NT2/D1 (cell line): ENCODE measurements at regions not wholly inside any gene's neighbourhood (a gene's known extent, or its start where the extent isn't known, plus 50 kb on each side); places are given as distances from the start of the nearest gene placed in this dataset.

ENCODE experiments used
- DNase-seq: peaks from one replicate; pipeline ENCODE4 v3.0.0-alpha.2; 2011; ENCODE audit warnings: low read depth, low spot score
- H3K27me3 ChIP-seq: 2 replicates; pipeline ENCODE4 v1.6.0; 2011; ENCODE audit warnings: mild to moderate bottlenecking; ENCODE audit not compliant: insufficient read length, insufficient read depth
- H3K36me3 ChIP-seq: 2 replicates; pipeline ENCODE4 v1.6.1; 2011; ENCODE audit warnings: mild to moderate bottlenecking, low read length, mixed read lengths; ENCODE audit not compliant: insufficient read depth, insufficient read length
- H3K4me1 ChIP-seq: 2 replicates; pipeline ENCODE4 v1.5.1; 2011; ENCODE audit not compliant: insufficient read depth, insufficient read length
- H3K4me3 ChIP-seq: 2 replicates; pipeline ENCODE4 v1.5.1; 2011; ENCODE audit warnings: low read depth; ENCODE audit not compliant: insufficient read length
- H3K9ac ChIP-seq: 2 replicates; pipeline ENCODE4 v1.6.0; 2011; ENCODE audit warnings: low read depth; ENCODE audit not compliant: insufficient read length
- H3K9me3 ChIP-seq: 2 replicates; pipeline ENCODE4 v1.5.1; 2011; ENCODE audit warnings: mild to moderate bottlenecking, low read length; ENCODE audit not compliant: insufficient read depth
- SUZ12 ChIP-seq: IDR thresholded peaks from 2 replicates; pipeline ENCODE4 v1.6.1; 2011; ENCODE audit not compliant: insufficient read length, insufficient read depth; ENCODE audit errors: extremely low read depth
- YY1 ChIP-seq: IDR thresholded peaks from 2 replicates; pipeline ENCODE4 v1.6.1; 2011; ENCODE audit not compliant: insufficient read length, insufficient read depth
- ZNF274 ChIP-seq: IDR thresholded peaks from 2 replicates; pipeline ENCODE4 v1.6.1; 2011; ENCODE audit warnings: mild to moderate bottlenecking, low read depth, low read length

DNA sequence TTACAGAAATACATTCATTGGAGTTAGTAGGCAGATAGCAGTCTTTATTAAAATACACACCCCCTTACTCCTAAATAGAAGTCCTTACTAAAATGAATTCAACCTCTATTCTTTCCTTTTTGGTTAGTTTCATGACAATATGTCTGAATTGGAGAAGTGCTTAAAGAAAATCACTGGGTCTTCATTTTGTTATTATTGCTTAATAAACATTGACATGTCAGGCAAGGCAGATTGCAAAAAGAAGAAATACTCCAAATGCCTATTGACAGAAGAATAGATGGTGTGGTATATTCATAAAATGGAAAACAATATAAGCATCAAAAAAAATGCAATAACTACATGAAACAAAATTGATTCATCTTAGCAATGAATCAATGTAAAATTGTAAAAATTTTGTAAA, 135.5 kb downstream of the TMEM26 start:
- H3K27me3 ChIP-seq, result no peaks in the 10 kb centered on the region
- H3K4me1 ChIP-seq, result no peaks in the 10 kb centered on the region
- H3K4me3 ChIP-seq, result no peak overlapping the region
- TF ChIP-seq SUZ12 (no peak), YY1 (no peak)
- H3K36me3 ChIP-seq, result no peaks in the 10 kb centered on the region
- H3K9me3 ChIP-seq, result no peaks in the 10 kb centered on the region
- H3K9ac ChIP-seq, result no peak overlapping the region
- DNase-seq, result no peak

DNA sequence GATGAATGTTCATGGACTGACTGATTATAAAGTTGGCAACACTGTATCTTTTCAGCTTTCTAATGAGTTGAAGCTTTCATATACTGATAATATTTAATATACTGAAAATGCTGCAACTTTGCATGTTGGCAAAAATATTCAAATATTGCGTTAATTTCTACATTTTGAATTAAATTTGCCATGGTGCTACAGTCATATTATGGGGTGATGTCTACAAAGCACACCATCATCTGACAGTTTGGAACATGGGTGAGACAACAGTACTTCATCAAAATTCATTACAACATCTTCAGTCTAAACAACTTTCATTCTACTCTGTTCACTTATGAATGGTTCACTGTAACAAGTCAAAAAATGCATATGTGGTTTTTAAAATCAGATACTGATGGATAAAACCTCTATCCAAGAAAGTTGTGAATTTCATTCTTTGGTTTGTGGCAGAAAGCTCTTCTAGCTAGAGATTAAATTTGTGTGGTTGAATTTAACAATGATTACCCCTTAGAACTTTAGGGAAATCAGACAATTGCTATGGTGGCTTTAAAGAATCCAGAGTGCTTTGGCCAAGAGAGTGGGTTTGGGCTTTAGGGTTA, 136.4 kb downstream of the TMEM26 start:
- no peak overlapping the region for H3K4me3 ChIP-seq
- TF ChIP-seq ZNF274 (no peak), SUZ12 (no peak), YY1 (no peak)
- no peak for DNase-seq
- H3K27me3 ChIP-seq, result no peaks in the 10 kb centered on the region
- no peaks in the 10 kb centered on the region for H3K9me3 ChIP-seq
- no peaks in the 10 kb centered on the region for H3K4me1 ChIP-seq
- no peaks in the 10 kb centered on the region for H3K36me3 ChIP-seq
- H3K9ac ChIP-seq, result no peak overlapping the region

DNA sequence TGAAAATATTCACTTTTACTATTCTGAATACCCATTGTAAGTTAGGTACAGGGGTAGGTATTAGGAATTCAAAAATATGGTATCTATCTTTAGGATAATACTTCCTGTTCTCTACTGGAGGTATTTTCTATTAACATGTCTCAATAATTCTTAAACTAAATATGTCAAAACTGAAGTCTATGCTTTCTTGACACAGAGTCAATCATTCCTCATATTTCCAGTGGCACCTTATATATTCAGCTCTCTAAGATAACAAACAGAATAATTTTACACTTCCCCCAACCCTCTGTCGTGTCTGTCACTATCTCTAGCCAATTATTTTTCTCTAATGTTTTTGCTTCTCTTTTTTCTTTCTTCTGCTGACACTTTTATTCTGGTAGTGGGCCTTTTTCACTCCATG, 138.9 kb downstream of the TMEM26 start:
- no peaks in the 10 kb centered on the region for H3K27me3 ChIP-seq
- no peaks in the 10 kb centered on the region for H3K36me3 ChIP-seq
- no peak for TF ChIP-seq SUZ12
- no peak for TF ChIP-seq ZNF274
- no peak for TF ChIP-seq YY1
- no peak for DNase-seq
- H3K4me1 ChIP-seq, result no peaks in the 10 kb centered on the region
- H3K9ac ChIP-seq, result no peak overlapping the region
- no peaks in the 10 kb centered on the region for H3K9me3 ChIP-seq
- no peak overlapping the region for H3K4me3 ChIP-seq

DNA sequence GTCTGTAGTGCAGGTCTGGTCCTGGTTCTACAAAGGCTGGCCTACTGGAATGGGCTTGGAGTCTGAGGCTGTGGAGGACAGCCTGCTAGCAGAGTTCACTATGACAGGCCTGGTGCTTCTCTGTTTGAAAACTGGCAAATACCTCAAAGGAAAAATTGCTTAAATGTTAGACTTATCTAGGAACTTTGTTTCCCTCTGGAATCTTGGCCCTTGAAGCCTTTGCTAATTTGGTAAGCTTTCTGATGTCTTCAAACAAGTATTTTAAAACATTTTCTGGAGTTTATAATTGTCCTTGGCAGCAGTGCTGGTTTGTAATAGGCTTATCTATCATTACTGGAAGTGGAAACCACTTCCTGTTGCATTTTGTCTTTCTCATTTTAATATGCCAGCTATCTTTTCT, 139.7 kb downstream of the TMEM26 start:
- DNase-seq, result no peak
- Histone ChIP-seq H3K4me3 (no peak overlapping the region), H3K36me3 (no peaks in the 10 kb centered on the region), H3K27me3 (no peaks in the 10 kb centered on the region), H3K9me3 (no peaks in the 10 kb centered on the region), H3K9ac (no peak overlapping the region), H3K4me1 (no peaks in the 10 kb centered on the region)
- TF ChIP-seq YY1 (no peak), ZNF274 (no peak), SUZ12 (no peak)

GRCh38 chr10:61304746-61305145, 148.4 kb downstream of the TMEM26 start:
- no peaks in the 10 kb centered on the region for H3K4me1 ChIP-seq
- H3K9ac ChIP-seq, result no peak overlapping the region
- no peak for DNase-seq
- H3K27me3 ChIP-seq, result no peaks in the 10 kb centered on the region
- H3K36me3 ChIP-seq, result no peaks in the 10 kb centered on the region
- TF ChIP-seq YY1 (no peak), SUZ12 (no peak), ZNF274 (no peak)
- H3K4me3 ChIP-seq, result no peak overlapping the region
- H3K9me3 ChIP-seq, result no peaks in the 10 kb centered on the region

- peaks cover 11% of the 10 kb centered on the region; the same call in 1 of the 2 replicates for H3K9me3 ChIP-seq
- no peak overlapping the region for H3K4me3 ChIP-seq
- H3K4me1 ChIP-seq, result no peaks in the 10 kb centered on the region
- H3K27me3 ChIP-seq, result no peaks in the 10 kb centered on the region
- no peak overlapping the region for H3K9ac ChIP-seq
- TF ChIP-seq ZNF274, result no peak
- no peak for TF ChIP-seq SUZ12
- TF ChIP-seq YY1, result no peak
- no peak for DNase-seq
- no peaks in the 10 kb centered on the region for H3K36me3 ChIP-seq
These were observed 151.1 kb downstream of the TMEM26 start for GRCh38 chr10:61302124-61302523.

DNA sequence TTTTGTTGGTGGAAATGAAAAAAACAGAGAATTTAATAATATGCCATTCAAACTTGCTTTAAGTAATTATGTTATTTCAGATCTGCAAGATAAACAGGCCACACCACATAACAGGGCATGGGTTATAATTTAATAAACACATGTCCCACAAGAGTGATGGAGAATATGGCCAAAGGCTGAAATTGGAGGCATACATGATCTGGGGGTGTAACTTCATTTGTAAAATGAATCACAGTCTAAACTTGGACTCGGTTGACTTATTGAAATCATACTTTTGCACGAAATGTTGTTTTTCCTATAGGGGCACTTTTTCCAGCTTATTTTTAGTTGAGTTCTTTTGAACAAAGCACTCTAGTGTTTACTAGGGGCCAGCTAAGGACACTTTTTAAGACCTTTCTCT, 151.6 kb downstream of the TMEM26 start:
- Histone ChIP-seq H3K4me1 (no peaks in the 10 kb centered on the region), H3K9me3 (peaks cover 11% of the 10 kb centered on the region; the same call in 1 of the 2 replicates), H3K9ac (no peak overlapping the region), H3K36me3 (no peaks in the 10 kb centered on the region), H3K4me3 (no peak overlapping the region), H3K27me3 (no peaks in the 10 kb centered on the region)
- no peak for DNase-seq
- no peak for TF ChIP-seq SUZ12
- TF ChIP-seq YY1, result no peak
- no peak for TF ChIP-seq ZNF274

- no peaks in the 10 kb centered on the region for H3K36me3 ChIP-seq
- no peak overlapping the region for H3K4me3 ChIP-seq
- H3K4me1 ChIP-seq, result no peaks in the 10 kb centered on the region
- TF ChIP-seq YY1 (no peak), ZNF274 (no peak), SUZ12 (no peak)
- no peak for DNase-seq
- no peak overlapping the region for H3K9ac ChIP-seq
- H3K27me3 ChIP-seq, result no peaks in the 10 kb centered on the region
- H3K9me3 ChIP-seq, result peaks cover 11% of the 10 kb centered on the region; the same call in 1 of the 2 replicates
These were observed 153.3 kb downstream of the TMEM26 start for GRCh38 chr10:61299841-61300240.
